K562 (cell line): ENCODE measurements at regions not wholly inside any gene's neighbourhood (a gene's known extent, or its start where the extent isn't known, plus 50 kb on each side); places are given as distances from the start of the nearest gene placed in this dataset.

Source experiments
- ATAC-seq: fragments of 200-7000 bp; cut with Tn5 transposase; 3 replicates; pipeline ENCODE4 v1.9.1; 2020; ENCODE audit warnings: moderate library complexity
- BruUV-seq: library from RNA; stranded (reverse); fragments of 400-500 nt; replicated peaks from 2 replicates; lab custom pipeline; 2021; lab: Mats Ljungman, UMichigan
- CTCF ChIA-PET: fragments of 300-600 bp; formaldehyde crosslinking; extraction: SDS; loops from one replicate; lab custom pipeline; 2021; ENCODE audit warnings: low intra/inter-chr PET ratio; lab: Yijun Ruan, JAX
- POLR2A ChIA-PET: fragments of 300-600, 350-650 bp; sonication (Branson Sonifier 250); formaldehyde crosslinking; extraction: SDS; loops from one replicate; lab custom pipeline; 2021; ENCODE audit warnings: antibody characterized with exemption, inconsistent platforms; lab: Yijun Ruan, JAX
- DNase-seq, 4 experiments: peaks; one replicate each; pipeline versions ENCODE4 v3.0.0 to v3.0.0-alpha.2; 2011 to 2018; ENCODE audit warnings: low spot score in 3 of 4, mixed read lengths in 3 of 4; ENCODE audit errors: extremely low read depth in 1 of 4
- FAIRE-seq: peaks from 2 replicates; lab custom pipeline; 2011; peaks lifted over from hg19 to GRCh38; lab: Jason Lieb, UNC
- H2AFZ ChIP-seq: 2 replicates; pipeline ENCODE4 v1.6.0; 2011; ENCODE audit warnings: low read depth, low read length, control low read depth, inconsistent platforms
- H3K27ac ChIP-seq: fragments of 200-600 bp; 3 replicates; pipeline ENCODE4 v1.8.0; 2011; ENCODE audit warnings: low read depth, mild to moderate bottlenecking, control low read depth, inconsistent platforms, low read length, moderate library complexity, mixed read lengths; ENCODE audit errors: extremely low read depth
- H3K27me3 ChIP-seq, 2 experiments: fragments of 300-600 bp in 1 of 2; 2 replicates in 1 of 2; 3 replicates in 1 of 2; pipeline versions ENCODE4 v1.6.0 to v1.8.0; 2011; ENCODE audit warnings: inconsistent platforms in 2 of 2, low read length in 2 of 2, mild to moderate bottlenecking in 1 of 2, mixed read lengths in 1 of 2, moderate library complexity in 1 of 2; ENCODE audit not compliant: control insufficient read depth in 2 of 2, insufficient read depth in 2 of 2
- H3K36me3 ChIP-seq: fragments of 300-600 bp; 3 replicates; pipeline ENCODE4 v1.8.0; 2011; ENCODE audit warnings: mild to moderate bottlenecking, low read length, inconsistent platforms; ENCODE audit not compliant: control insufficient read depth, insufficient read depth
- H3K4me1 ChIP-seq, 2 experiments: fragments of 200-600 bp in 1 of 2; replicated peaks in 1 of 2; 2 replicates in 1 of 2; 3 replicates in 1 of 2; pipeline versions ENCODE4 v1.5.1 to v1.8.0; 2011; ENCODE audit warnings: inconsistent platforms in 2 of 2, low read length in 2 of 2, mild to moderate bottlenecking in 1 of 2, mixed read lengths in 1 of 2, moderate library complexity in 1 of 2; ENCODE audit not compliant: control insufficient read depth in 2 of 2, insufficient read depth in 2 of 2
- H3K4me2 ChIP-seq: 2 replicates; pipeline ENCODE4 v1.6.1; 2011; ENCODE audit warnings: low read length, control low read depth, inconsistent platforms, mixed read lengths; ENCODE audit not compliant: insufficient read depth
- H3K4me3 ChIP-seq: fragments of 200-600 bp; sonication (generic), shearing (Covaris generic); 2 replicates; pipeline ENCODE4 v1.5.1; 2016; ENCODE audit warnings: control low read depth, inconsistent platforms
- H3K79me2 ChIP-seq: fragments of 200-600 bp; 3 replicates; pipeline ENCODE4 v1.8.0; 2011; ENCODE audit warnings: low read length, inconsistent platforms; ENCODE audit not compliant: control insufficient read depth, insufficient read depth
- H3K9ac ChIP-seq, 2 experiments: 2 replicates each; pipeline versions ENCODE4 v1.6.0 to v1.6.1; 2011; ENCODE audit warnings: low read depth in 2 of 2, low read length in 2 of 2, control low read depth in 1 of 2, inconsistent platforms in 1 of 2, mild to moderate bottlenecking in 1 of 2, mixed read lengths in 1 of 2; ENCODE audit not compliant: insufficient read depth in 1 of 2
- H3K9me1 ChIP-seq: one replicate; pipeline ENCODE4 v1.6.0; 2011; ENCODE audit warnings: inconsistent platforms, mild to moderate bottlenecking, low read length, moderate library complexity; ENCODE audit not compliant: control insufficient read depth, insufficient read depth
- H3K9me3 ChIP-seq: replicated peaks from 2 replicates; pipeline ENCODE4 v1.5.1; 2011; ENCODE audit warnings: low read depth, low read length, inconsistent platforms; ENCODE audit not compliant: control insufficient read depth, insufficient read depth
- H4K20me1 ChIP-seq: replicated peaks from 2 replicates; pipeline ENCODE4 v1.6.1; 2011; ENCODE audit warnings: low read length, inconsistent platforms, mixed read lengths; ENCODE audit not compliant: control insufficient read depth, insufficient read depth
- CTCF ChIP-seq, 3 experiments: IDR thresholded peaks in 2 of 3; conservative IDR thresholded peaks in 1 of 3; 2 replicates each; pipeline ENCODE4 v1.5.1; 2011 to 2012; ENCODE audit warnings: low read length in 3 of 3, mild to moderate bottlenecking in 3 of 3, control low read depth in 2 of 3, improper control_type of control experiment in 1 of 3, inconsistent platforms in 1 of 3, low read depth in 1 of 3, mixed read lengths in 1 of 3, moderate library complexity in 1 of 3; ENCODE audit not compliant: insufficient read depth in 2 of 3
- ETS1 ChIP-seq: conservative IDR thresholded peaks from 2 replicates; pipeline ENCODE4 v1.6.1; 2011; ENCODE audit warnings: low read depth, mild to moderate bottlenecking, low read length; ENCODE audit not compliant: control insufficient read depth
- GATA2 ChIP-seq: sonication (generic); formaldehyde crosslinking; IDR thresholded peaks from 2 replicates; pipeline ENCODE4 v1.4.0; 2020; ENCODE audit warnings: mild to moderate bottlenecking, missing genetic modification reagents
- RBM22 ChIP-seq: fragments of 200-400 bp; formaldehyde crosslinking; IDR thresholded peaks from 2 replicates; pipeline ENCODE4 v1.6.1; 2018; ENCODE audit warnings: low read length, low read depth; ENCODE audit not compliant: poor library complexity, severe bottlenecking
- WGBS: fragments of 100-300 bp; shearing (Covaris generic); methylation state at CpG from one replicate; pipeline ENCODE4 v1.1.6; 2016; ENCODE audit warnings: low coverage, mixed read lengths; ENCODE audit not compliant: insufficient coverage; ENCODE audit errors: missing lambda C conversion rate; 5-methylcytosine and 5-hydroxymethylcytosine counted together
- in situ Hi-C: fragments of 300-500 bp; cut with MboI; formaldehyde crosslinking; loops from 4 replicates; pipeline ENCODE4 v1.15.0; 2018; ENCODE audit warnings: inconsistent platforms, mixed read lengths
- intact Hi-C: fragments of 100-400 bp; cut with micrococcal nuclease; formaldehyde crosslinking; loops from 2 replicates; pipeline ENCODE4 v1.14.2; 2022

GRCh38 chr15:38652998-38653397 lies 88.4 kb upstream of the RASGRP1 start:
- H3K4me1 ChIP-seq, result no peaks in the 10 kb centered on the region; a peak in 1 of 5 replicates
- intact Hi-C loops, result no loop called here
- H3K4me3 ChIP-seq, result no peak overlapping the region
- no TSS peak for BruUV-seq
- in situ Hi-C loops, result no loop called here
- H4K20me1 ChIP-seq, result no peaks in the 10 kb centered on the region
- H3K27ac ChIP-seq, result no peak overlapping the region
- peaks cover 0 to 8% of the 10 kb centered on the region in 2 experiments; a peak in 2 of 5 replicates for H3K27me3 ChIP-seq
- no peak overlapping the region for H2AFZ ChIP-seq
- no peaks in the 10 kb centered on the region for H3K36me3 ChIP-seq
- DNase-seq (no peak), ATAC-seq (no peak), FAIRE-seq (no peak)
- no peak for TF ChIP-seq ETS1
- no peak for TF ChIP-seq CTCF (IDR thresholded peaks at IDR 0.05 in 2 of 3, conservative IDR thresholded peaks at IDR 0.05 in 1 of 3; ENCODE audit: insufficient read depth in 2 of 3, low read depth in 1 of 3, low read length in 3 of 3)
- no peak for TF ChIP-seq RBM22
- TF ChIP-seq GATA2 (CRISPR knock-in tag), result no peak
- no peak overlapping the region for H3K9ac ChIP-seq
- H3K4me2 ChIP-seq, result no peak overlapping the region
- ChIA-PET POLR2A (interaction anchor here (1.2 to 1.5 kb wide), 2 partner anchors 15 to 136 kb away, joined by 4 to 6 read pairs; no protein-coding TSS in a partner anchor), CTCF (no interaction called here)
- H3K9me3 ChIP-seq, result no peaks in the 10 kb centered on the region
- H3K9me1 ChIP-seq, result no peaks in the 10 kb centered on the region
- no peaks in the 10 kb centered on the region for H3K79me2 ChIP-seq
- 7% methylated on average over 4 of the region's 6 CpGs for WGBS
